Stimulated activated CD8-positive, alpha-beta memory T cell treated with anti-CD3 and anti-CD28 coated beads, Interleukin-7, amount 100 ng/mL, for 48 hours (primary cell): ENCODE measurements at regions not wholly inside any gene's neighbourhood (a gene's known extent, or its start where the extent isn't known, plus 50 kb on each side); places are given as distances from the start of the nearest gene placed in this dataset.
"Not testable (repeated sequence)": the region's sequence is repeated elsewhere in the genome, so short reads cannot be mapped to it uniquely, and the experiment has no call there.

Experiments
- DNase-seq, 2 donors: peaks; one replicate each; pipeline ENCODE4 v3.0.0-alpha.2; 2020; ENCODE audit warnings: low read depth in 1 of 2; ENCODE audit errors: extremely low read depth in 1 of 2

GRCh38 chr6:90463359-90463758, 123.5 kb downstream of the MAP3K7 start:
- DNase-seq = no peak

GRCh38 chr6:90462102-90462501, 124.8 kb downstream of the MAP3K7 start:
- DNase-seq = no peak

- no peak for DNase-seq
These were observed 125.5 kb downstream of the MAP3K7 start for GRCh38 chr6:90461383-90461782.

GRCh38 chr6:90460051-90460450, 126.8 kb downstream of the MAP3K7 start:
- DNase-seq = peak in 1 of 2 donors; percentile 65

GRCh38 chr6:90459225-90459758, 127.6 kb downstream of the MAP3K7 start:
- no peak for DNase-seq

GRCh38 chr6:90458353-90459224, 128.3 kb downstream of the MAP3K7 start:
- DNase-seq = peak; percentile 73 to 91

- no peak for DNase-seq
These were observed 129.0 kb downstream of the MAP3K7 start for GRCh38 chr6:90457867-90458259.

GRCh38 chr6:90456997-90457866, 129.6 kb downstream of the MAP3K7 start:
- not testable (repeated sequence) for DNase-seq

GRCh38 chr6:90456001-90456400, 130.9 kb downstream of the MAP3K7 start:
- DNase-seq = no peak

- DNase-seq = no peak
These were observed 131.9 kb downstream of the MAP3K7 start for GRCh38 chr6:90454836-90455427.

- no peak for DNase-seq
These were observed 136.5 kb downstream of the MAP3K7 start for GRCh38 chr6:90450268-90450953.

GRCh38 chr6:90449311-90449710, 137.6 kb downstream of the MAP3K7 start:
- no peak for DNase-seq

- DNase-seq = no peak
These were observed 138.0 kb downstream of the MAP3K7 start for GRCh38 chr6:90448836-90449235.

GRCh38 chr6:90446164-90446563, 140.7 kb downstream of the MAP3K7 start:
- no peak for DNase-seq

- DNase-seq = peak in 1 of 2 donors; percentile 39
These were observed 141.3 kb downstream of the MAP3K7 start for GRCh38 chr6:90445533-90446108.

GRCh38 chr6:90444160-90444714, 142.6 kb downstream of the MAP3K7 start:
- DNase-seq = no peak

- no peak for DNase-seq
These were observed 144.5 kb downstream of the MAP3K7 start for GRCh38 chr6:90442366-90442765.

- DNase-seq = no peak
These were observed 144.1 kb upstream of the BACH2 start for GRCh38 chr6:90440586-90441283.

- DNase-seq = no peak
These were observed 142.9 kb upstream of the BACH2 start for GRCh38 chr6:90439586-90439985.
